VCaP (cell line): ENCODE measurements at regions not wholly inside any gene's neighbourhood (a gene's known extent, or its start where the extent isn't known, plus 50 kb on each side); places are given as distances from the start of the nearest gene placed in this dataset.
A peak's percentile ranks its signal among the peaks of the same experiment; 100 is the strongest.

ENCODE experiments used
- H3K27ac ChIP-seq: fragments of 450-650 bp; 2 replicates; pipeline ENCODE4 v1.5.1; 2017
- TF ChIP-seq, protein P1 (sequence below): fragments of 450-650 bp; conservative IDR thresholded peaks from 2 replicates; pipeline ENCODE4 v1.5.1; 2017; ENCODE audit warnings: mild to moderate bottlenecking, moderate library complexity

DNA sequence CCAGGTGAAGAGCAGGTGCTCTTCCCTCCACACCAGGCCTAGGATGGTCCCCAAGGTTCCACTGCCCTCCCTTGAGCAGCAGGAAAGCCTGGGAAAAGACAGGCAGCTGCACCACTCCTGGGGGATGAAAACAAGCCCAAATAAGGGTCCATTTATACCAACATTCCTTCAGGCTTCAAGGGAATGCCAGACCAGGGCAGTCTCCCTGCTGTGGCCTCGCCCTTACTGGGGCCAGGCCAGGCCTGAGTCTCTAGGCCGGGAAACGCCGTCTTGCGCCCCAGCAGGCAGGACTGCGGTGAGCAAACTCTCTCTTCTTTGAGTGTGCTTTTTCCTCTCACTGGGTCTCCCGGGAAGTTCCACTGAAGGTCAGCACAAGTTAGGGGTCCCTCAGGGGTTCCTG is 443.5 kb downstream of the SOX6 start:
- TF ChIP-seq, protein P1, sequence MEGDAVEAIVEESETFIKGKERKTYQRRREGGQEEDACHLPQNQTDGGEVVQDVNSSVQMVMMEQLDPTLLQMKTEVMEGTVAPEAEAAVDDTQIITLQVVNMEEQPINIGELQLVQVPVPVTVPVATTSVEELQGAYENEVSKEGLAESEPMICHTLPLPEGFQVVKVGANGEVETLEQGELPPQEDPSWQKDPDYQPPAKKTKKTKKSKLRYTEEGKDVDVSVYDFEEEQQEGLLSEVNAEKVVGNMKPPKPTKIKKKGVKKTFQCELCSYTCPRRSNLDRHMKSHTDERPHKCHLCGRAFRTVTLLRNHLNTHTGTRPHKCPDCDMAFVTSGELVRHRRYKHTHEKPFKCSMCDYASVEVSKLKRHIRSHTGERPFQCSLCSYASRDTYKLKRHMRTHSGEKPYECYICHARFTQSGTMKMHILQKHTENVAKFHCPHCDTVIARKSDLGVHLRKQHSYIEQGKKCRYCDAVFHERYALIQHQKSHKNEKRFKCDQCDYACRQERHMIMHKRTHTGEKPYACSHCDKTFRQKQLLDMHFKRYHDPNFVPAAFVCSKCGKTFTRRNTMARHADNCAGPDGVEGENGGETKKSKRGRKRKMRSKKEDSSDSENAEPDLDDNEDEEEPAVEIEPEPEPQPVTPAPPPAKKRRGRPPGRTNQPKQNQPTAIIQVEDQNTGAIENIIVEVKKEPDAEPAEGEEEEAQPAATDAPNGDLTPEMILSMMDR: no peak
- H3K27ac ChIP-seq: no peak overlapping the region

DNA sequence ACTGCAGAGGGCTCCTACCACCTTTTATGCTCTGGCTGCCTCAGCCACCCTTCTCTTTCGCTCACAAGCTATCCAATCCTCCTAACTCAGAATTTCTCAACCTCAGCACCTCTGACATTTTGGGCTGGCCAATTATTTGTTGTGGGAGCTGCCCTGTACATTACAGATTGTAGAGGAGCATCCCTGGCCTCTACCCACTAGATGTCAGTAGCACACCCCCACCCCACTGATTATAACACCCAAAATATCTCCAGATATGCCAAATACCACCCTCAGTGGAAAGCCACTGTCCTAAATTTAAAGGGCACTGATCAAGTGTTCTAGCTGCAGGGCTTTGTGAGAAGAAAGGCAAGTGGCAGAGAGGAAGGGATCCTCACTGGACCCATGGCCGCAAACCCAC is 443.1 kb downstream of the SOX6 start:
- TF ChIP-seq, protein P1: 0 out of 2 replicates have a peak, but pooled peaks have one; percentile 19
- no peak overlapping the region for H3K27ac ChIP-seq
